CD14-positive monocyte (primary cell): ENCODE measurements at regions not wholly inside any gene's neighbourhood (a gene's known extent, or its start where the extent isn't known, plus 50 kb on each side); places are given as distances from the start of the nearest gene placed in this dataset.

Experiments used
- DNase-seq, 3 donors: peaks; one replicate each; pipeline ENCODE4 v3.0.0-alpha.2; 2011 to 2022
- H2AFZ ChIP-seq: 2 replicates; pipeline ENCODE4 v1.6.0; 2012; ENCODE audit warnings: mild to moderate bottlenecking, low read depth, low read length, inconsistent platforms; ENCODE audit not compliant: insufficient read depth, poor library complexity, severe bottlenecking
- H3K27ac ChIP-seq, 2 donors: 1 replicate in 1 of 2; 2 replicates in 1 of 2; pipeline ENCODE4 v1.5.1; 2012 to 2013; ENCODE audit warnings: low read length in 2 of 2, control low read depth in 1 of 2, inconsistent platforms in 1 of 2, low read depth in 1 of 2, mild to moderate bottlenecking in 1 of 2
- H3K27me3 ChIP-seq, 2 donors: one replicate each; pipeline versions ENCODE4 v1.6.0 to v1.6.1; 2011 to 2013; ENCODE audit warnings: low read length in 2 of 2; ENCODE audit not compliant: control insufficient read depth in 2 of 2, insufficient read depth in 2 of 2
- H3K36me3 ChIP-seq, 2 donors: replicated peaks in 1 of 2; 1 replicate in 1 of 2; 2 replicates in 1 of 2; pipeline versions ENCODE4 v1.5.1 to v1.6.1; 2012 to 2013; ENCODE audit warnings: low read length in 2 of 2, control low read depth in 1 of 2, inconsistent platforms in 1 of 2, mild to moderate bottlenecking in 1 of 2; ENCODE audit not compliant: insufficient read depth in 2 of 2, control insufficient read depth in 1 of 2
- H3K4me1 ChIP-seq, 2 donors: 1 replicate in 1 of 2; 2 replicates in 1 of 2; pipeline versions ENCODE4 v1.5.1 to v1.6.1; 2012 to 2013; ENCODE audit warnings: low read length in 2 of 2, control low read depth in 1 of 2, inconsistent platforms in 1 of 2, mild to moderate bottlenecking in 1 of 2, moderate library complexity in 1 of 2; ENCODE audit not compliant: insufficient read depth in 2 of 2, control insufficient read depth in 1 of 2
- H3K4me2 ChIP-seq: replicated peaks from 2 replicates; pipeline ENCODE3; 2012; ENCODE audit warnings: low read length, moderate library complexity, mild to moderate bottlenecking; ENCODE audit not compliant: poor library complexity, severe bottlenecking; ENCODE audit errors: extremely low read depth
- H3K4me3 ChIP-seq, 3 experiments: fragments of 200-600 bp in 1 of 3; sonication (generic) in 1 of 3; replicated peaks in 1 of 3; 1 replicate in 2 of 3; 2 replicates in 1 of 3; pipeline ENCODE4 v1.5.1; 2011 to 2013; ENCODE audit warnings: low read length in 3 of 3, mild to moderate bottlenecking in 3 of 3, control low read depth in 2 of 3, low read depth in 2 of 3, inconsistent platforms in 1 of 3, moderate library complexity in 1 of 3
- H3K79me2 ChIP-seq: 2 replicates; pipeline ENCODE4 v1.6.0; 2012; ENCODE audit warnings: mild to moderate bottlenecking, control low read depth, inconsistent platforms, low read length, moderate library complexity; ENCODE audit not compliant: insufficient read depth
- H3K9ac ChIP-seq: 2 replicates; pipeline ENCODE4 v1.6.0; 2017; ENCODE audit warnings: low read length, mild to moderate bottlenecking; ENCODE audit not compliant: insufficient read depth, poor library complexity, severe bottlenecking
- H3K9me3 ChIP-seq, 2 donors: replicated peaks in 1 of 2; 1 replicate in 1 of 2; 2 replicates in 1 of 2; pipeline versions ENCODE4 v1.5.1 to v1.6.1; 2012 to 2013; ENCODE audit warnings: low read length in 2 of 2, control low read depth in 1 of 2; ENCODE audit not compliant: control insufficient read depth in 1 of 2, insufficient read depth in 1 of 2
- H4K20me1 ChIP-seq: 2 replicates; pipeline ENCODE4 v1.6.0; 2012; ENCODE audit warnings: mild to moderate bottlenecking, low read length, control low read depth, moderate library complexity; ENCODE audit not compliant: insufficient read depth
- H3K27ac Mint-ChIP-seq, 7 donors: one replicate each; pipeline ENCODE4 v1.8.0; 2020; ENCODE audit warnings: mild to moderate bottlenecking in 7 of 7, mixed read lengths in 7 of 7, moderate library complexity in 6 of 7, inconsistent platforms in 2 of 7
- H3K27me3 Mint-ChIP-seq, 3 donors: one replicate each; pipeline ENCODE4 v1.8.0; 2021 to 2022; ENCODE audit warnings: low read depth in 3 of 3, mild to moderate bottlenecking in 3 of 3, mixed read lengths in 3 of 3, moderate library complexity in 3 of 3, inconsistent platforms in 1 of 3
- H3K36me3 Mint-ChIP-seq, 2 donors: one replicate each; pipeline ENCODE4 v1.8.0; 2020; ENCODE audit warnings: mixed read lengths in 2 of 2, inconsistent platforms in 1 of 2, mild to moderate bottlenecking in 1 of 2
- H3K4me1 Mint-ChIP-seq: one replicate; pipeline ENCODE4 v1.8.0; 2020; ENCODE audit warnings: mild to moderate bottlenecking, mixed read lengths
- H3K4me3 Mint-ChIP-seq, 2 donors: one replicate each; pipeline ENCODE4 v1.8.0; 2020; ENCODE audit warnings: mild to moderate bottlenecking in 2 of 2, mixed read lengths in 2 of 2, moderate library complexity in 1 of 2
- H3K9me3 Mint-ChIP-seq, 7 donors: one replicate each; pipeline ENCODE4 v1.8.0; 2020 to 2022; ENCODE audit warnings: mixed read lengths in 7 of 7, mild to moderate bottlenecking in 6 of 7, moderate library complexity in 6 of 7, inconsistent platforms in 2 of 7
- WGBS: methylation state at CpG from one replicate; pipeline ENCODE4 v1.1.5; 2013; ENCODE audit warnings: missing lambda C conversion rate; ENCODE audit not compliant: insufficient coverage; 5-methylcytosine and 5-hydroxymethylcytosine counted together
- intact Hi-C, 2 donors: fragments of 100-400 bp; cut with micrococcal nuclease; formaldehyde crosslinking; loops; one replicate each; pipeline versions ENCODE4 v1.15.0 to v1.15.1; 2023
- TF ChIP-seq, protein P1 (sequence below): fragments of 200-600 bp; IDR thresholded peaks from one replicate; pipeline ENCODE4 v1.8.0; 2022; ENCODE audit warnings: antibody characterized with exemption, mild to moderate bottlenecking

DNA sequence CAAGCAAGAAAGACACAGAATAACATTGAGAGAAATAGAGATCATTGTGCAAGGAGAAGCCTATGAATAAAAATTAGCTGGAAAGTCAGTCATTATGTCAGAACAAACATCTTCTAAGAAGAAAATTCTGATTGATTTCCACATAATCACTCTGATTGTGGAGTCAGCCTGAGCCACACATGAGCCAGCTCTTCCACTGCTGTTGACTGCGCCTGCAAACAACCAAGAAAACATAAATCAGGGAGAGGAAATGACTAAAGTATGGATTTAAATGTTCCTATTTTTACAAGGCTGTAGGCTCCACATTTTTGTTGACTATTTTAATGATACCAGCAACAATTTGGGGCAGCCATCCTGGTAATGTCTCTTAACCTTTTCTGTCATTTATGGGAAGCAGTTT is 962.3 kb downstream of the EFNB2 start:
- Histone ChIP-seq H4K20me1 (no peaks in the 10 kb centered on the region), H3K9me3 (peaks cover 11 to 14% of the 10 kb centered on the region in 2 donors), H3K4me1 (no peaks in the 10 kb centered on the region), H3K4me3 (no peak overlapping the region), H3K27ac (no peak overlapping the region), H3K9ac (no peak overlapping the region), H2AFZ (no peak overlapping the region), H3K4me2 (no peak overlapping the region), H3K36me3 (no peaks in the 10 kb centered on the region), H3K79me2 (no peaks in the 10 kb centered on the region), H3K27me3 (no peaks in the 10 kb centered on the region)
- Mint-ChIP-seq H3K27ac (no peak overlapping the region), H3K36me3 (no peaks in the 10 kb centered on the region), H3K4me1 (no peaks in the 10 kb centered on the region), H3K27me3 (no peaks in the 10 kb centered on the region), H3K9me3 (peaks cover 2 to 14% (median 8%) of the 10 kb centered on the region in 7 donors), H3K4me3 (no peak overlapping the region)
- TF ChIP-seq, protein P1, sequence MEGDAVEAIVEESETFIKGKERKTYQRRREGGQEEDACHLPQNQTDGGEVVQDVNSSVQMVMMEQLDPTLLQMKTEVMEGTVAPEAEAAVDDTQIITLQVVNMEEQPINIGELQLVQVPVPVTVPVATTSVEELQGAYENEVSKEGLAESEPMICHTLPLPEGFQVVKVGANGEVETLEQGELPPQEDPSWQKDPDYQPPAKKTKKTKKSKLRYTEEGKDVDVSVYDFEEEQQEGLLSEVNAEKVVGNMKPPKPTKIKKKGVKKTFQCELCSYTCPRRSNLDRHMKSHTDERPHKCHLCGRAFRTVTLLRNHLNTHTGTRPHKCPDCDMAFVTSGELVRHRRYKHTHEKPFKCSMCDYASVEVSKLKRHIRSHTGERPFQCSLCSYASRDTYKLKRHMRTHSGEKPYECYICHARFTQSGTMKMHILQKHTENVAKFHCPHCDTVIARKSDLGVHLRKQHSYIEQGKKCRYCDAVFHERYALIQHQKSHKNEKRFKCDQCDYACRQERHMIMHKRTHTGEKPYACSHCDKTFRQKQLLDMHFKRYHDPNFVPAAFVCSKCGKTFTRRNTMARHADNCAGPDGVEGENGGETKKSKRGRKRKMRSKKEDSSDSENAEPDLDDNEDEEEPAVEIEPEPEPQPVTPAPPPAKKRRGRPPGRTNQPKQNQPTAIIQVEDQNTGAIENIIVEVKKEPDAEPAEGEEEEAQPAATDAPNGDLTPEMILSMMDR: no peak
- DNase-seq: no peak
- no CpG with 5 or more reads among the region's 1 CpG for whole genome bisulfite sequencing
- intact Hi-C loops: no loop called here

DNA sequence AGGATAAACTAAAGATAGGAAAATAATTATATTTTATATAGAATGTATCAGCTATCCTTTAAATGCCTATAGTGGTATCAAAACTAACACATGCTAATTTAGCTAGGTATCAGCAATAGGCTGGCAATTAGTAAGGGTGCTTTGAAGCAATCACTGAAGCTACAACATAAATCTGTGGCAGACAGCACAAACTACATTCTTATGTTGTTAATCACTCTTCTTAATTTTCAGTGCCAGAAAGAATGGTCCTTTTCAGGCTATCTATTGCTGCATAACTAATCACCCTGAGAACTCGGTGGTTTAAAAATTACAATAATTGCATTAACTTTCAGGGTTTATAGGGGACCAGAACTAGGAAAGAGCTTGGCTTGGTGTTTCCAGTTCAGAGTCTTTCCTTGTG is 963.1 kb downstream of the EFNB2 start:
- WGBS: no CpG with 5 or more reads among the region's 1 CpG
- H3K9me3 Mint-ChIP-seq: peaks cover 2 to 15% (median 8%) of the 10 kb centered on the region in 7 donors

More for the DNA sequence above, 963.1 kb downstream of the EFNB2 start:
- H3K4me1 Mint-ChIP-seq: no peaks in the 10 kb centered on the region
- H3K4me3 ChIP-seq: no peak overlapping the region
- H3K4me1 ChIP-seq: no peaks in the 10 kb centered on the region
- no peak overlapping the region for H2AFZ ChIP-seq
- H3K36me3 Mint-ChIP-seq: no peaks in the 10 kb centered on the region
- no peaks in the 10 kb centered on the region for H4K20me1 ChIP-seq
- no peaks in the 10 kb centered on the region for H3K27me3 ChIP-seq
- H3K27ac Mint-ChIP-seq: no peak overlapping the region
- H3K27ac ChIP-seq: no peak overlapping the region
- no peak overlapping the region for H3K9ac ChIP-seq
- H3K79me2 ChIP-seq: no peaks in the 10 kb centered on the region
- TF ChIP-seq, protein P1: no peak
- peaks cover 4 to 9% of the 10 kb centered on the region in 2 donors for H3K9me3 ChIP-seq
- H3K27me3 Mint-ChIP-seq: peaks cover 0 to 1% (median 0%) of the 10 kb centered on the region in 3 donors
- DNase-seq: no peak
- H3K4me2 ChIP-seq: no peak overlapping the region
- no peaks in the 10 kb centered on the region for H3K36me3 ChIP-seq
- intact Hi-C loops: no loop called here
- no peak overlapping the region for H3K4me3 Mint-ChIP-seq
